HCT116 (cell line): ENCODE measurements at regions not wholly inside any gene's neighbourhood (a gene's known extent, or its start where the extent isn't known, plus 50 kb on each side); places are given as distances from the start of the nearest gene placed in this dataset.
A peak's percentile ranks its signal among the peaks of the same experiment; 100 is the strongest.

Experiments used
- ATAC-seq: fragments of 200-7000 bp; cut with Tn5 transposase; 2 replicates; pipeline ENCODE4 v1.9.1; 2020; ENCODE audit warnings: mild to moderate bottlenecking, moderate library complexity
- BruUV-seq: library from RNA; stranded (reverse); fragments of 400-500 nt; replicated peaks from 2 replicates; lab custom pipeline; 2021; lab: Mats Ljungman, UMichigan
- CTCF ChIA-PET: fragments of 300-600 bp; sonication (Branson Sonifier 250); formaldehyde crosslinking; loops from one replicate; lab custom pipeline; 2021; ENCODE audit warnings: antibody characterized with exemption; lab: Charles Lee
- POLR2A ChIA-PET: fragments of 300-600, 350-600 bp; sonication (Branson Sonifier 250); formaldehyde crosslinking; loops from one replicate; lab custom pipeline; 2021; ENCODE audit warnings: antibody characterized with exemption; lab: Charles Lee
- RAD21 ChIA-PET, 2 experiments: fragments of 300-600 bp; sonication (Branson Sonifier 250); formaldehyde crosslinking; loops; one replicate each; lab custom pipeline; 2023; ENCODE audit warnings: low total read pairs in 2 of 2; ENCODE audit not compliant: uncharacterized antibody in 2 of 2, unreplicated experiment in 2 of 2, low non-redundant PET in 1 of 2; lab: Charles Lee
- DNase-seq: peaks from one replicate; pipeline ENCODE4 v3.0.0-alpha.2; 2010; ENCODE audit warnings: low read depth, low spot score
- H2AFZ ChIP-seq: fragments of 200-600 bp; shearing (Covaris generic), sonication (generic); 2 replicates; pipeline ENCODE4 v1.6.1; 2017; ENCODE audit warnings: low read depth, mixed run types, mixed read lengths, antibody characterized with exemption, low read length; ENCODE audit not compliant: poor library complexity, severe bottlenecking
- H3K27ac ChIP-seq: 2 replicates; pipeline ENCODE4 v1.5.1; 2012; ENCODE audit warnings: low read depth, low read length
- H3K27me3 ChIP-seq: fragments of 200-600 bp; sonication (generic); 2 replicates; pipeline ENCODE4 v1.6.1; 2016; ENCODE audit warnings: mixed run types, low read length, mixed read lengths; ENCODE audit not compliant: insufficient read depth
- H3K36me3 ChIP-seq, 2 experiments: fragments of 200-500 bp in 1 of 2; fragments of 200-600 bp in 1 of 2; sonication (Bioruptor generic) in 1 of 2; sonication (generic) in 1 of 2; 2 replicates each; pipeline versions ENCODE4 v1.5.1 to v1.6.1; 2014 to 2016; ENCODE audit warnings: low read length in 2 of 2, inconsistent platforms in 1 of 2, mixed read lengths in 1 of 2, mixed run types in 1 of 2; ENCODE audit not compliant: insufficient read depth in 2 of 2, control insufficient read depth in 1 of 2
- H3K4me1 ChIP-seq, 2 experiments: fragments of 200-600 bp in 1 of 2; sonication (generic) in 1 of 2; 2 replicates each; pipeline versions ENCODE4 v1.5.1 to v1.6.1; 2012 to 2017; ENCODE audit warnings: low read length in 2 of 2, inconsistent platforms in 1 of 2, mild to moderate bottlenecking in 1 of 2, mixed read lengths in 1 of 2, mixed run types in 1 of 2, moderate library complexity in 1 of 2; ENCODE audit not compliant: insufficient read depth in 2 of 2, control insufficient read depth in 1 of 2
- H3K4me2 ChIP-seq: fragments of 200-600 bp; sonication (generic); 2 replicates; pipeline ENCODE4 v1.6.1; 2017; ENCODE audit warnings: mixed run types, low read length, mixed read lengths
- H3K4me3 ChIP-seq, 2 experiments: fragments of 200-600 bp in 1 of 2; sonication (generic) in 1 of 2; replicated peaks in 1 of 2; 2 replicates each; pipeline ENCODE4 v1.5.1; 2011 to 2016; ENCODE audit warnings: low read length in 2 of 2, control low read depth in 1 of 2, low read depth in 1 of 2, mild to moderate bottlenecking in 1 of 2, mixed read lengths in 1 of 2, mixed run types in 1 of 2
- H3K79me2 ChIP-seq: fragments of 200-600 bp; sonication (generic); 2 replicates; pipeline ENCODE4 v1.6.1; 2017; ENCODE audit warnings: mild to moderate bottlenecking, mixed run types, low read length, moderate library complexity, mixed read lengths; ENCODE audit not compliant: insufficient read depth
- H3K9ac ChIP-seq: fragments of 200-600 bp; sonication (generic); 2 replicates; pipeline ENCODE4 v1.6.1; 2016; ENCODE audit warnings: low read length, mixed read lengths
- H3K9me2 ChIP-seq: fragments of 200-600 bp; sonication (generic), shearing (Covaris generic); 2 replicates; pipeline ENCODE4 v1.6.1; 2017; ENCODE audit warnings: mixed run types, mild to moderate bottlenecking, moderate library complexity; ENCODE audit not compliant: insufficient read depth
- H3K9me3 ChIP-seq, 2 experiments: fragments of 200-500 bp in 1 of 2; fragments of 200-600 bp in 1 of 2; sonication (Bioruptor generic) in 1 of 2; sonication (generic) in 1 of 2; 2 replicates each; pipeline ENCODE4 v1.6.1; 2014 to 2017; ENCODE audit warnings: low read length in 2 of 2, mixed read lengths in 2 of 2, inconsistent platforms in 1 of 2, low read depth in 1 of 2, mild to moderate bottlenecking in 1 of 2, mixed run types in 1 of 2, moderate library complexity in 1 of 2; ENCODE audit not compliant: control insufficient read depth in 1 of 2, insufficient read depth in 1 of 2
- H4K20me1 ChIP-seq: fragments of 200-600 bp; sonication (generic), shearing (Covaris generic); 2 replicates; pipeline ENCODE4 v1.6.1; 2017; ENCODE audit warnings: mixed run types, mild to moderate bottlenecking, moderate library complexity; ENCODE audit not compliant: insufficient read depth
- CBX3 ChIP-seq: IDR thresholded peaks from 2 replicates; pipeline ENCODE4 v1.6.1; 2012; ENCODE audit warnings: low read depth
- CEBPB ChIP-seq: IDR thresholded peaks from 2 replicates; pipeline ENCODE4 v1.6.1; 2012; ENCODE audit warnings: low read depth
- EGR1 ChIP-seq: IDR thresholded peaks from 2 replicates; pipeline ENCODE4 v1.6.1; 2012; ENCODE audit warnings: low read depth
- EZH2 ChIP-seq: fragments of 200-600 bp; sonication (generic); IDR thresholded peaks from 2 replicates; pipeline ENCODE4 v1.6.1; 2017; ENCODE audit warnings: antibody characterized with exemption, mixed run types
- FOSL1 ChIP-seq: IDR thresholded peaks from 2 replicates; pipeline ENCODE4 v1.6.1; 2012; ENCODE audit warnings: low read depth
- JUND ChIP-seq: IDR thresholded peaks from 2 replicates; pipeline ENCODE4 v1.6.1; 2012
- POLR2A ChIP-seq: IDR thresholded peaks from 2 replicates; pipeline ENCODE4 v1.7.0; 2011; ENCODE audit warnings: borderline replicate concordance; ENCODE audit not compliant: insufficient read depth, insufficient read length; ENCODE audit errors: extremely low read depth
- POLR2AphosphoS5 ChIP-seq: IDR thresholded peaks from 2 replicates; pipeline ENCODE4 v1.6.1; 2011; ENCODE audit warnings: mild to moderate bottlenecking, low read depth, low read length, moderate library complexity
- SIN3A ChIP-seq: IDR thresholded peaks from 2 replicates; pipeline ENCODE4 v1.6.1; 2012; ENCODE audit warnings: low read depth
- SP1 ChIP-seq: IDR thresholded peaks from 2 replicates; pipeline ENCODE4 v1.6.1; 2012; ENCODE audit warnings: low read depth
- TCF7L2 ChIP-seq: IDR thresholded peaks from 2 replicates; pipeline ENCODE4 v1.7.0; 2011; ENCODE audit warnings: borderline replicate concordance, inconsistent platforms; ENCODE audit not compliant: insufficient read depth, insufficient read length; ENCODE audit errors: extremely low read depth
- YY1 ChIP-seq: IDR thresholded peaks from 2 replicates; pipeline ENCODE4 v1.6.1; 2011; ENCODE audit warnings: low read length, low read depth, moderate library complexity, mild to moderate bottlenecking; ENCODE audit not compliant: insufficient replicate concordance; ENCODE audit errors: extremely low read depth
- ZFX ChIP-seq: fragments of 450-650 bp; IDR thresholded peaks from 2 replicates; pipeline ENCODE4 v1.6.1; 2017
- ZNF274 ChIP-seq: fragments of 200-500 bp; sonication (Bioruptor generic); IDR thresholded peaks from 2 replicates; pipeline ENCODE4 v1.6.1; 2014; ENCODE audit warnings: mild to moderate bottlenecking, low read depth, low read length, inconsistent platforms
- intact Hi-C: fragments of 100-400 bp; cut with micrococcal nuclease; formaldehyde crosslinking; loops from 2 replicates; pipeline ENCODE4 v1.10.0; 2022
- TF ChIP-seq, protein P1 (sequence below), 3 experiments: fragments of 200-600 bp in 1 of 3; sonication (generic) in 1 of 3; IDR thresholded peaks in 2 of 3; conservative IDR thresholded peaks in 1 of 3; 2 replicates each; pipeline ENCODE4 v1.5.1; 2012 to 2017; ENCODE audit warnings: low read depth in 2 of 3, low read length in 2 of 3, antibody characterized with exemption in 1 of 3, borderline replicate concordance in 1 of 3, control low read depth in 1 of 3, mild to moderate bottlenecking in 1 of 3, mixed read lengths in 1 of 3, mixed run types in 1 of 3, moderate library complexity in 1 of 3; ENCODE audit not compliant: insufficient read depth in 1 of 3
- TF ChIP-seq, protein P2 (sequence below): IDR thresholded peaks from 2 replicates; pipeline ENCODE4 v1.6.1; 2012
- TF ChIP-seq, protein P3 (sequence below): IDR thresholded peaks from 2 replicates; pipeline ENCODE4 v1.6.1; 2011; ENCODE audit warnings: mild to moderate bottlenecking, low read length, moderate library complexity; ENCODE audit not compliant: insufficient replicate concordance; ENCODE audit errors: extremely low read depth

DNA sequence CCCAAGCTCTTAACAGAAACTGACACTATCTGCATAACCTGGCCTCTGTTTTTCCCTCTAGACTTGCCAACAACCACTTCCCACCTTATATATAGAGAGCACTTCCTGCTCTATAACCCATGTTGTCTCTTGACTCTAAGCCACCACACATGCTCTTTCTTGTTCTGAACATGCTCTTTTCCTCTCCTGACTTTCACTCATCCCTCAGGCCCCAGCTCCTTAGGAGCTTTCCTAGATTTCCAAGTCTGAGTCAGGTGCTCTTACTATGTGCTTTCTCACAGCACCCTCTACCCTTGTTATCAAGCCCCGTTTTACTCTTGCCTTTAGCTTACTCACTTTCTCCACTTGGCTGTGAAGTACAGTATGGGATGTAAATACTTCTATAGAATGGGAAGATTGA, 143.9 kb upstream of the EYA4 start:
- Histone ChIP-seq H3K4me3 (no peak overlapping the region), H3K4me2 (0 out of 2 replicates have a peak overlapping the region, but pooled peaks have one; percentile 15), H3K9me2 (no peaks in the 10 kb centered on the region), H3K4me1 (peaks cover 29 to 71% of the 10 kb centered on the region in 2 experiments; a peak in 3 of 4 replicates), H3K27ac (no peak overlapping the region), H2AFZ (peak overlapping the region; percentile 24), H3K9ac (no peak overlapping the region), H4K20me1 (no peaks in the 10 kb centered on the region), H3K79me2 (no peaks in the 10 kb centered on the region), H3K36me3 (no peaks in the 10 kb centered on the region), H3K9me3 (no peaks in the 10 kb centered on the region), H3K27me3 (no peaks in the 10 kb centered on the region; the same call in 1 of the 2 replicates)
- ChIA-PET POLR2A (no interaction called here), CTCF (no interaction called here), RAD21 (no interaction called here)
- no peak for DNase-seq
- TF ChIP-seq TCF7L2: no peak
- no peak for TF ChIP-seq ZFX
- no peak for TF ChIP-seq EGR1
- no peak for TF ChIP-seq YY1
- TF ChIP-seq, protein P1, sequence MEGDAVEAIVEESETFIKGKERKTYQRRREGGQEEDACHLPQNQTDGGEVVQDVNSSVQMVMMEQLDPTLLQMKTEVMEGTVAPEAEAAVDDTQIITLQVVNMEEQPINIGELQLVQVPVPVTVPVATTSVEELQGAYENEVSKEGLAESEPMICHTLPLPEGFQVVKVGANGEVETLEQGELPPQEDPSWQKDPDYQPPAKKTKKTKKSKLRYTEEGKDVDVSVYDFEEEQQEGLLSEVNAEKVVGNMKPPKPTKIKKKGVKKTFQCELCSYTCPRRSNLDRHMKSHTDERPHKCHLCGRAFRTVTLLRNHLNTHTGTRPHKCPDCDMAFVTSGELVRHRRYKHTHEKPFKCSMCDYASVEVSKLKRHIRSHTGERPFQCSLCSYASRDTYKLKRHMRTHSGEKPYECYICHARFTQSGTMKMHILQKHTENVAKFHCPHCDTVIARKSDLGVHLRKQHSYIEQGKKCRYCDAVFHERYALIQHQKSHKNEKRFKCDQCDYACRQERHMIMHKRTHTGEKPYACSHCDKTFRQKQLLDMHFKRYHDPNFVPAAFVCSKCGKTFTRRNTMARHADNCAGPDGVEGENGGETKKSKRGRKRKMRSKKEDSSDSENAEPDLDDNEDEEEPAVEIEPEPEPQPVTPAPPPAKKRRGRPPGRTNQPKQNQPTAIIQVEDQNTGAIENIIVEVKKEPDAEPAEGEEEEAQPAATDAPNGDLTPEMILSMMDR (IDR thresholded peaks at IDR 0.05 in 2 of 3, conservative IDR thresholded peaks at IDR 0.05 in 1 of 3; ENCODE audit: borderline replicate concordance in 1 of 3, insufficient read depth in 1 of 3, low read depth in 2 of 3, low read length in 2 of 3): no peak
- ATAC-seq: no peak
- BruUV-seq: no TSS peak
- intact Hi-C loops: no loop called here

DNA sequence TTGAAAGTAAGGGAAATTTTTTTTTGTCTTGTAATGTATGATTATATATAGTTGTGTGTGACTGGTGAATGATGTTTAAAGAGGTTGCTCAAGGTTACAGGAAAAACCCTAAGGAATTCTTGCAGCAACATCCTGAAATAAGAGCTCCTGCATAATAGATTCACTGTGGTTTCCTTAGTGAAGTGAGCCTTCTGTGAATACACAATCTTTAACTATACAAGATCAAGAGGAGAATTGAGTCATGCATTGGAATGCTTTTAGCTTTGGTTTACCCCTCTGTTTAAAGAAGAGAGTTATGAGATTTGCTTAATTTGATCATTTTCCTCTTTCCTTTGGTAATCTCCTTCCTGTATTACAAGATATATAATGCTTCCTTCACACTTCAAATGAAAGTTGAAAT, 141.6 kb upstream of the EYA4 start:
- no peaks in the 10 kb centered on the region for H3K79me2 ChIP-seq
- ChIA-PET POLR2A (interaction anchor here (0.5 to 1.0 kb wide), 3 partner anchors 14 to 287 kb away, joined by 3 to 4 read pairs (median 4); no protein-coding TSS in a partner anchor), CTCF (no interaction called here), RAD21 (no interaction called here)
- no peaks in the 10 kb centered on the region for H3K9me3 ChIP-seq
- no peaks in the 10 kb centered on the region for H4K20me1 ChIP-seq
- H3K27me3 ChIP-seq: no peaks in the 10 kb centered on the region; the same call in 1 of the 2 replicates
- intact Hi-C loops: no loop called here
- peak overlapping the region; percentile 4; the same call in 1 of the 2 replicates for H3K9ac ChIP-seq
- TF ChIP-seq CBX3 (peak; percentile 65), ZNF274 (no peak), SIN3A (no peak), TCF7L2 (peak; percentile 86), SP1 (peak; percentile 90; the same call in 1 of the 2 replicates), FOSL1 (peak; percentile 69), EZH2 (no peak), POLR2AphosphoS5 (no peak), CEBPB (peak; percentile 89), POLR2A (no peak), EGR1 (0 out of 2 replicates have a peak, but pooled peaks have one; percentile 20), JUND (peak; percentile 79)
- TF ChIP-seq, protein P2, sequence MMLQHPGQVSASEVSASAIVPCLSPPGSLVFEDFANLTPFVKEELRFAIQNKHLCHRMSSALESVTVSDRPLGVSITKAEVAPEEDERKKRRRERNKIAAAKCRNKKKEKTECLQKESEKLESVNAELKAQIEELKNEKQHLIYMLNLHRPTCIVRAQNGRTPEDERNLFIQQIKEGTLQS: 0 out of 2 replicates have a peak, but pooled peaks have one; percentile 10
- TF ChIP-seq, protein P3, sequence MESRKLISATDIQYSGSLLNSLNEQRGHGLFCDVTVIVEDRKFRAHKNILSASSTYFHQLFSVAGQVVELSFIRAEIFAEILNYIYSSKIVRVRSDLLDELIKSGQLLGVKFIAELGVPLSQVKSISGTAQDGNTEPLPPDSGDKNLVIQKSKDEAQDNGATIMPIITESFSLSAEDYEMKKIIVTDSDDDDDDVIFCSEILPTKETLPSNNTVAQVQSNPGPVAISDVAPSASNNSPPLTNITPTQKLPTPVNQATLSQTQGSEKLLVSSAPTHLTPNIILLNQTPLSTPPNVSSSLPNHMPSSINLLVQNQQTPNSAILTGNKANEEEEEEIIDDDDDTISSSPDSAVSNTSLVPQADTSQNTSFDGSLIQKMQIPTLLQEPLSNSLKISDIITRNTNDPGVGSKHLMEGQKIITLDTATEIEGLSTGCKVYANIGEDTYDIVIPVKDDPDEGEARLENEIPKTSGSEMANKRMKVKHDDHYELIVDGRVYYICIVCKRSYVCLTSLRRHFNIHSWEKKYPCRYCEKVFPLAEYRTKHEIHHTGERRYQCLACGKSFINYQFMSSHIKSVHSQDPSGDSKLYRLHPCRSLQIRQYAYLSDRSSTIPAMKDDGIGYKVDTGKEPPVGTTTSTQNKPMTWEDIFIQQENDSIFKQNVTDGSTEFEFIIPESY: no peak
- H2AFZ ChIP-seq: peak overlapping the region; percentile 58
- H3K4me2 ChIP-seq: peak overlapping the region; percentile 45
- H3K9me2 ChIP-seq: no peaks in the 10 kb centered on the region
- H3K4me1 ChIP-seq: peaks cover 23 to 49% of the 10 kb centered on the region in 2 experiments; a peak in 3 of 4 replicates
- peak; percentile 79 for ATAC-seq
- peak; percentile 83 for DNase-seq
- H3K4me3 ChIP-seq: peak overlapping the region in 1 of 2 experiments; percentile 17; a peak in 1 of 4 replicates
- H3K36me3 ChIP-seq: no peaks in the 10 kb centered on the region
- BruUV-seq: no TSS peak
- peak overlapping the region; percentile 58 for H3K27ac ChIP-seq
